DMS153 treated with DMSO at 0.1 percent for 48 hours (cell line): ENCODE measurements at regions not wholly inside any gene's neighbourhood (a gene's known extent, or its start where the extent isn't known, plus 50 kb on each side); places are given as distances from the start of the nearest gene placed in this dataset.
"Not testable (repeated sequence)": the region's sequence is repeated elsewhere in the genome, so short reads cannot be mapped to it uniquely, and the experiment has no call there.

ENCODE experiments used
- DNase-seq: peaks from one replicate; lab custom pipeline; 2025; ENCODE audit not compliant: unreplicated experiment; lab: John Stamatoyannopoulos, UW

GRCh38 chr6:134416418-134417154 is 98.7 kb upstream of the SGK1 start:
- no peak for DNase-seq

- DNase-seq, result no peak
Observed at GRCh38 chr6:134415656-134416055, 97.7 kb upstream of the SGK1 start.

GRCh38 chr6:134415194-134415593 is 97.3 kb upstream of the SGK1 start:
- no peak for DNase-seq

GRCh38 chr6:134414793-134415192 is 96.9 kb upstream of the SGK1 start:
- DNase-seq, result no peak

GRCh38 chr6:134413241-134413643 is 95.3 kb upstream of the SGK1 start:
- DNase-seq, result no peak

GRCh38 chr6:134410541-134410940 is 92.6 kb upstream of the SGK1 start:
- no peak for DNase-seq

GRCh38 chr6:134407791-134408190 is 89.9 kb upstream of the SGK1 start:
- DNase-seq, result no peak

GRCh38 chr6:134406311-134406710 is 88.4 kb upstream of the SGK1 start:
- no peak for DNase-seq

GRCh38 chr6:134405386-134406087 is 87.6 kb upstream of the SGK1 start:
- DNase-seq, result no peak

- not testable (repeated sequence) for DNase-seq
Observed at GRCh38 chr6:134403312-134403711, 85.4 kb upstream of the SGK1 start.

- no peak for DNase-seq
Observed at GRCh38 chr6:134402372-134402984, 84.6 kb upstream of the SGK1 start.

GRCh38 chr6:134400941-134401340 is 83.0 kb upstream of the SGK1 start:
- DNase-seq, result no peak

GRCh38 chr6:134398453-134398852 is 80.5 kb upstream of the SGK1 start:
- DNase-seq, result no peak

- DNase-seq, result no peak
Observed at GRCh38 chr6:134397676-134398075, 79.8 kb upstream of the SGK1 start.

GRCh38 chr6:134394905-134395304 is 77.0 kb upstream of the SGK1 start:
- no peak for DNase-seq

GRCh38 chr6:134394208-134394607 is 76.3 kb upstream of the SGK1 start:
- DNase-seq, result no peak

GRCh38 chr6:134391205-134391604 is 73.3 kb upstream of the SGK1 start:
- no peak for DNase-seq

- no peak for DNase-seq
Observed at GRCh38 chr6:134389658-134390057, 71.7 kb upstream of the SGK1 start.

- DNase-seq, result no peak
Observed at GRCh38 chr6:134389129-134389528, 71.2 kb upstream of the SGK1 start.

GRCh38 chr6:134386482-134386881 is 68.6 kb upstream of the SGK1 start:
- not testable (repeated sequence) for DNase-seq

- no peak for DNase-seq
Observed at GRCh38 chr6:134381959-134382358, 64.0 kb upstream of the SGK1 start.

GRCh38 chr6:134379599-134379998 is 61.7 kb upstream of the SGK1 start:
- no peak for DNase-seq
